Osteocyte (in vitro differentiated cells): ENCODE measurements at regions not wholly inside any gene's neighbourhood (a gene's known extent, or its start where the extent isn't known, plus 50 kb on each side); places are given as distances from the start of the nearest gene placed in this dataset.

Experiments used
- DNase-seq: peaks from one replicate; pipeline ENCODE4 v3.0.0; 2021; ENCODE audit warnings: mixed read lengths; ENCODE audit not compliant: unreplicated experiment; ENCODE audit errors: extremely low spot score
- H3K27ac Mint-ChIP-seq: one replicate; pipeline ENCODE4 v1.8.0; 2021; ENCODE audit warnings: mild to moderate bottlenecking, mixed read lengths; ENCODE audit not compliant: unreplicated experiment
- H3K27me3 Mint-ChIP-seq: one replicate; pipeline ENCODE4 v1.8.0; 2021; ENCODE audit warnings: mixed read lengths; ENCODE audit not compliant: unreplicated experiment
- H3K36me3 Mint-ChIP-seq: one replicate; pipeline ENCODE4 v1.8.0; 2021; ENCODE audit warnings: mixed read lengths; ENCODE audit not compliant: unreplicated experiment
- H3K4me1 Mint-ChIP-seq: one replicate; pipeline ENCODE4 v1.8.0; 2021; ENCODE audit warnings: mixed read lengths; ENCODE audit not compliant: unreplicated experiment
- H3K4me3 Mint-ChIP-seq: one replicate; pipeline ENCODE4 v1.8.0; 2021; ENCODE audit warnings: mild to moderate bottlenecking, moderate library complexity, mixed read lengths; ENCODE audit not compliant: unreplicated experiment
- H3K9me3 Mint-ChIP-seq: one replicate; pipeline ENCODE4 v1.8.0; 2021; ENCODE audit warnings: mixed read lengths; ENCODE audit not compliant: unreplicated experiment
- CTCF ChIP-seq: fragments of 200-600 bp; sonication (generic); IDR thresholded peaks from 2 replicates; pipeline ENCODE4 v1.5.0; 2021; ENCODE audit warnings: antibody characterized with exemption, mild to moderate bottlenecking, moderate library complexity

DNA sequence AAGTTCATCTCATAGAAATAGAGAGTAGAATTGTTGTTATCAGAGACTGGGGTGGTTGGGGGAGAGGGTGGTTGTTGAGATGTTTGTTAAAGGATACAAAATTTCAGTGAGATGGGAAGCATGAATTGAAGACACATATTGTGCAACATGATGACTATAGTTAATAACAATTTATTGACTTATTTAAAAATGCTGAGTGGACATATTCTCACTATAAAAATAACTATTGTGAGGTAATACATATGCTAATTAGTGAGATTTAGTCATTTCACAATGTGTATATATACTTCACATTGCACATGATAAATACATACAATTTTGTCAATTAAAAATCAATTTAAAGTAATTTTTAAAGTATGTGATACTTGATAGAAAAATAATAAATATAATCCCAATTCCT, 722.5 kb upstream of the CHD1 start:
- Mint-ChIP-seq H3K4me1 (no peaks in the 10 kb centered on the region), H3K27me3 (no peaks in the 10 kb centered on the region), H3K4me3 (no peak overlapping the region), H3K9me3 (no peaks in the 10 kb centered on the region), H3K27ac (no peak overlapping the region), H3K36me3 (no peaks in the 10 kb centered on the region)
- no peak for TF ChIP-seq CTCF
- no peak for DNase-seq

GRCh38 chr5:99646011-99646647, 717.3 kb upstream of the CHD1 start:
- no peaks in the 10 kb centered on the region for H3K4me1 Mint-ChIP-seq
- no peak for TF ChIP-seq CTCF
- H3K36me3 Mint-ChIP-seq: no peaks in the 10 kb centered on the region
- no peak overlapping the region for H3K27ac Mint-ChIP-seq
- no peak overlapping the region for H3K4me3 Mint-ChIP-seq
- DNase-seq: no peak
- no peaks in the 10 kb centered on the region for H3K9me3 Mint-ChIP-seq
- no peaks in the 10 kb centered on the region for H3K27me3 Mint-ChIP-seq

- no peaks in the 10 kb centered on the region for H3K27me3 Mint-ChIP-seq
- no peaks in the 10 kb centered on the region for H3K4me1 Mint-ChIP-seq
- H3K36me3 Mint-ChIP-seq: no peaks in the 10 kb centered on the region
- H3K27ac Mint-ChIP-seq: no peak overlapping the region
- H3K4me3 Mint-ChIP-seq: no peak overlapping the region
- no peak for DNase-seq
- no peak for TF ChIP-seq CTCF
- H3K9me3 Mint-ChIP-seq: no peaks in the 10 kb centered on the region
Measured at GRCh38 chr5:99644822-99645221, 716.0 kb upstream of the CHD1 start.

- Mint-ChIP-seq H3K27ac (no peak overlapping the region), H3K4me3 (no peak overlapping the region), H3K27me3 (no peaks in the 10 kb centered on the region), H3K36me3 (no peaks in the 10 kb centered on the region), H3K4me1 (no peaks in the 10 kb centered on the region), H3K9me3 (no peaks in the 10 kb centered on the region)
- TF ChIP-seq CTCF: no peak
- DNase-seq: no peak
Measured at GRCh38 chr5:99640646-99641045, 711.8 kb upstream of the CHD1 start.

GRCh38 chr5:99639905-99640304, 711.1 kb upstream of the CHD1 start:
- Mint-ChIP-seq H3K4me1 (no peaks in the 10 kb centered on the region), H3K27ac (no peak overlapping the region), H3K27me3 (no peaks in the 10 kb centered on the region), H3K36me3 (no peaks in the 10 kb centered on the region), H3K4me3 (no peak overlapping the region), H3K9me3 (no peaks in the 10 kb centered on the region)
- no peak for DNase-seq
- TF ChIP-seq CTCF: no peak
